GM23248 (cell line): ENCODE measurements at regions not wholly inside any gene's neighbourhood (a gene's known extent, or its start where the extent isn't known, plus 50 kb on each side); places are given as distances from the start of the nearest gene placed in this dataset.

Source experiments
- DNase-seq: peaks from one replicate; pipeline ENCODE4 v3.0.0-alpha.2; 2015
- H2AFZ ChIP-seq: fragments of 200-600 bp; sonication (generic); 2 replicates; pipeline ENCODE4 v1.6.1; 2016; ENCODE audit warnings: antibody characterized with exemption
- H3F3A ChIP-seq: fragments of 200-600 bp; sonication (generic); 2 replicates; pipeline ENCODE4 v1.6.1; 2016; ENCODE audit warnings: mild to moderate bottlenecking, antibody characterized with exemption, mixed run types; ENCODE audit not compliant: insufficient read depth
- H3K27ac ChIP-seq: fragments of 200-600 bp; sonication (generic); 2 replicates; pipeline ENCODE4 v1.5.1; 2016; ENCODE audit warnings: mild to moderate bottlenecking
- H3K27me3 ChIP-seq: fragments of 200-600 bp; sonication (generic); replicated peaks from 2 replicates; pipeline ENCODE4 v1.6.1; 2016; ENCODE audit warnings: mild to moderate bottlenecking; ENCODE audit not compliant: insufficient read depth
- H3K36me3 ChIP-seq: fragments of 200-600 bp; sonication (generic); 2 replicates; pipeline ENCODE4 v1.6.1; 2016; ENCODE audit warnings: low read depth, mild to moderate bottlenecking
- H3K4me1 ChIP-seq: fragments of 200-600 bp; sonication (generic); 2 replicates; pipeline ENCODE4 v1.6.1; 2016; ENCODE audit warnings: mild to moderate bottlenecking; ENCODE audit not compliant: insufficient read depth
- H3K4me2 ChIP-seq: fragments of 200-600 bp; sonication (generic); one replicate; pipeline ENCODE4 v1.6.1; 2016; ENCODE audit warnings: mild to moderate bottlenecking; ENCODE audit not compliant: unreplicated experiment
- H3K4me3 ChIP-seq: fragments of 200-600 bp; sonication (generic); 2 replicates; pipeline ENCODE4 v1.5.1; 2016; ENCODE audit warnings: mild to moderate bottlenecking
- H3K79me2 ChIP-seq: fragments of 200-600 bp; sonication (generic); 2 replicates; pipeline ENCODE4 v1.6.1; 2016; ENCODE audit warnings: mild to moderate bottlenecking; ENCODE audit not compliant: insufficient read depth
- H3K9ac ChIP-seq: fragments of 200-600 bp; sonication (generic); 2 replicates; pipeline ENCODE4 v1.6.1; 2016; ENCODE audit warnings: mild to moderate bottlenecking
- H3K9me2 ChIP-seq: fragments of 200-600 bp; sonication (generic); 2 replicates; pipeline ENCODE4 v1.6.1; 2016; ENCODE audit warnings: mixed run types, mild to moderate bottlenecking, moderate library complexity; ENCODE audit not compliant: insufficient read depth
- H3K9me3 ChIP-seq: fragments of 200-600 bp; sonication (generic); one replicate; pipeline ENCODE4 v1.6.1; 2017; ENCODE audit warnings: low read depth
- H4K20me1 ChIP-seq: fragments of 200-600 bp; sonication (generic); 2 replicates; pipeline ENCODE4 v1.6.0; 2016; ENCODE audit not compliant: insufficient read depth
- EZH2 ChIP-seq: fragments of 200-600 bp; sonication (generic); IDR thresholded peaks from 2 replicates; pipeline ENCODE4 v1.6.1; 2018; ENCODE audit warnings: antibody characterized with exemption, mild to moderate bottlenecking; ENCODE audit not compliant: insufficient read depth, poor library complexity, severe bottlenecking
- EZH2phosphoT487 ChIP-seq: fragments of 200-600 bp; sonication (generic); IDR thresholded peaks from 2 replicates; pipeline ENCODE4 v1.6.1; 2018; ENCODE audit warnings: antibody characterized with exemption, moderate library complexity, mild to moderate bottlenecking, low read depth; ENCODE audit not compliant: insufficient read depth
- WGBS, 2 experiments: methylation state at CpG; one replicate each; pipeline ENCODE4 v1.1.6; 2015 to 2017; ENCODE audit warnings: low lambda C conversion rate in 2 of 2, low coverage in 1 of 2; ENCODE audit errors: missing lambda C conversion rate in 2 of 2; 5-methylcytosine and 5-hydroxymethylcytosine counted together
- in situ Hi-C: fragments of 300-500 bp; cut with MboI; formaldehyde crosslinking; loops from 2 replicates; pipeline ENCODE4 v1.15.0; 2020

GRCh38 chr9:108077556-108077955 lies 588.0 kb upstream of the KLF4 start:
- no peaks in the 10 kb centered on the region for H3F3A ChIP-seq
- DNase-seq, result no peak
- no peak overlapping the region for H2AFZ ChIP-seq
- TF ChIP-seq EZH2, result no peak
- TF ChIP-seq EZH2phosphoT487, result no peak
- H3K36me3 ChIP-seq, result no peaks in the 10 kb centered on the region
- no peak overlapping the region for H3K9ac ChIP-seq
- no peaks in the 10 kb centered on the region for H3K9me3 ChIP-seq
- no peak overlapping the region for H3K27ac ChIP-seq
- H3K79me2 ChIP-seq, result no peaks in the 10 kb centered on the region
- no peaks in the 10 kb centered on the region for H3K4me1 ChIP-seq
- no peaks in the 10 kb centered on the region for H4K20me1 ChIP-seq
- no peaks in the 10 kb centered on the region for H3K9me2 ChIP-seq
- in situ Hi-C loops, result no loop called here
- H3K4me3 ChIP-seq, result no peak overlapping the region
- no peak overlapping the region for H3K4me2 ChIP-seq
- WGBS, 2 experiments, result 87 to 88% methylated on average over 10 of the region's 10 CpGs
- no peaks in the 10 kb centered on the region for H3K27me3 ChIP-seq

DNA sequence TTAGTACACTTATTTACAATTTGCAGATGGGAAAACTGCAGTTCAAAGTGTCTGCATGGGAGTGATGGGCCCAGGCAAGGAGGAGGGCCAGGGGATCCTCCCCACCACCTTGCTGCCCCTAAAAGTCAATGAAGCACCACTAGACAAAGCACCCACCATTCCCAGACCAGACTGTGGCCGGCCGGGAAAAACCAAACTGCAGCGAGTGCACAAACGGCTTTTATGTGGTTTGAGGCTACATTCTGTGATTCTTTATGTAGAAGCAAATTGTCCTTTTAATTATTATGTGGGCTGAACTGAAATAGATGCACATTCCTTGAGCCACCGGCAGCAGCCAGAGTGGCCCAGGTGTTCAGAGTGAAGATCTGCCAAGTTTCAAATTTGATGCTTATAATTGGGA lies 585.3 kb upstream of the KLF4 start:
- no peak for DNase-seq
- Histone ChIP-seq H3K36me3 (no peaks in the 10 kb centered on the region), H3K4me1 (no peaks in the 10 kb centered on the region), H3K27ac (no peak overlapping the region), H3K9me2 (no peaks in the 10 kb centered on the region), H3K79me2 (no peaks in the 10 kb centered on the region), H3F3A (no peaks in the 10 kb centered on the region), H2AFZ (no peak overlapping the region), H3K4me3 (no peak overlapping the region), H3K9me3 (no peaks in the 10 kb centered on the region), H3K4me2 (no peak overlapping the region), H3K27me3 (no peaks in the 10 kb centered on the region), H4K20me1 (no peaks in the 10 kb centered on the region), H3K9ac (no peak overlapping the region)
- 92 to 95% methylated on average over 5 of the region's 5 CpGs for WGBS, 2 experiments
- in situ Hi-C loops, result loop anchor here (25.0 kb wide), 1 partner anchor 588 kb away; the partner anchor contains the start of gene KLF4
- TF ChIP-seq EZH2 (no peak), EZH2phosphoT487 (no peak)

DNA sequence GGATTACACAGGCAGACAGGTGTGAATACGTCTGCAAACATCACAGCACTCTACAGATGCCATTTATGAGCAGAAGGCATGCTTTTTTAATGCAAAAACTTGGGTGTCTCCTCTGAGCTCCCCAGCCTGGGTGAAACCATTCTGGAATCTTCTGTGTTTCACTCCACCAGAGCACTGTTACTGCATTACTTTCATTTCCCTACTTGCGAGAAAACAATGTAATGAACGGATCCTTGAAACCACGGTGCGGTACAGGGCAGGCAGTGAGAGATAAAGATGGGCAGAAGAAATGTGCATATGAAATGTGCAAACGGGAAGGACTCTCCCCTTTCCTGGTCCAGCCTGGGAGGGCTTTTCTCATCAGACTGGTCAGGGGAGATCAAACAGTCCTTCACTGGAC lies 584.3 kb upstream of the KLF4 start:
- Histone ChIP-seq H3K27ac (no peak overlapping the region), H3K4me3 (no peak overlapping the region), H3K4me1 (no peaks in the 10 kb centered on the region), H3K9me3 (no peaks in the 10 kb centered on the region), H3K79me2 (no peaks in the 10 kb centered on the region), H3K9me2 (no peaks in the 10 kb centered on the region), H3K9ac (no peak overlapping the region), H3F3A (no peaks in the 10 kb centered on the region), H4K20me1 (no peaks in the 10 kb centered on the region), H3K36me3 (no peaks in the 10 kb centered on the region), H2AFZ (no peak overlapping the region), H3K4me2 (no peak overlapping the region), H3K27me3 (no peaks in the 10 kb centered on the region)
- in situ Hi-C loops, result loop anchor here (25.0 kb wide), 1 partner anchor 587 kb away; the partner anchor contains the start of gene KLF4
- TF ChIP-seq EZH2 (no peak), EZH2phosphoT487 (no peak)
- DNase-seq, result no peak
- WGBS, 2 experiments, result 79 to 80% methylated on average over 6 of the region's 6 CpGs

- Histone ChIP-seq H3F3A (no peaks in the 10 kb centered on the region), H4K20me1 (no peaks in the 10 kb centered on the region), H3K4me3 (no peak overlapping the region), H3K4me2 (no peak overlapping the region), H3K4me1 (no peaks in the 10 kb centered on the region), H3K27me3 (no peaks in the 10 kb centered on the region), H3K79me2 (no peaks in the 10 kb centered on the region), H3K9me3 (no peaks in the 10 kb centered on the region), H3K36me3 (no peaks in the 10 kb centered on the region), H3K27ac (no peak overlapping the region), H2AFZ (no peak overlapping the region), H3K9me2 (no peaks in the 10 kb centered on the region), H3K9ac (no peak overlapping the region)
- no peak for DNase-seq
- WGBS, 2 experiments, result 93 to 97% methylated on average over 6 of the region's 6 CpGs
- in situ Hi-C loops, result loop anchor here (25.0 kb wide), 1 partner anchor 585 kb away; the partner anchor contains the start of gene KLF4
- no peak for TF ChIP-seq EZH2
- no peak for TF ChIP-seq EZH2phosphoT487
These were observed 583.2 kb upstream of the KLF4 start for GRCh38 chr9:108072740-108073139.

DNA sequence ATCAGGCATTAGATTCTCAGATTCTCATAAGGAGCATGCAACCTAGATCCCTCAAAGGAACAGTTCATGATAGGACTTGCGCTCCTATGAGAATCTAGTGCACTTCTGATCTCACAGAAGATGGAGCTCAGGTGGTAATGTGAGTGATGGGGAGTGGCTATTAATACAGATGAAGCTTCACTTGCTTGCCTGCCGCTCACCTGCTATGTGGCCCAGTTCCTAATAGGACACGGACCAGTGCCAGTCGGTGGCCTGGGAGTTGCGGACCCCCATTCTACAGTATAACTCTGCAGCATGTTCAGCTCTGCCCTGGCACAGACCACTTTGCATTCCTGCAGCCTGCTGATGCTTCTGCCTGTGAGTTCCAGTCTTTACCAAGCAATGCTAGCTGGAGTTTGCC lies 581.3 kb upstream of the KLF4 start:
- Histone ChIP-seq H3K36me3 (no peaks in the 10 kb centered on the region), H3K4me1 (no peaks in the 10 kb centered on the region), H3K9me2 (no peaks in the 10 kb centered on the region), H3K27me3 (no peaks in the 10 kb centered on the region), H2AFZ (no peak overlapping the region), H3F3A (no peaks in the 10 kb centered on the region), H3K4me3 (no peak overlapping the region), H3K79me2 (no peaks in the 10 kb centered on the region), H3K9ac (no peak overlapping the region), H3K9me3 (no peaks in the 10 kb centered on the region), H3K27ac (no peak overlapping the region), H3K4me2 (no peak overlapping the region), H4K20me1 (no peaks in the 10 kb centered on the region)
- TF ChIP-seq EZH2phosphoT487 (no peak), EZH2 (no peak)
- DNase-seq, result no peak
- 96% methylated on average over 5 of the region's 5 CpGs for WGBS, 2 experiments
- in situ Hi-C loops, result loop anchor here (25.0 kb wide), 1 partner anchor 584 kb away; the partner anchor contains the start of gene KLF4
